Anterior cingulate cortex (tissue), 58 donors: ENCODE measurements at regions not wholly inside any gene's neighbourhood (a gene's known extent, or its start where the extent isn't known, plus 50 kb on each side); places are given as distances from the start of the nearest gene placed in this dataset.

Source experiments
- DNase-seq, 58 donors: peaks; one replicate each; lab custom pipeline; 2025; lab: John Stamatoyannopoulos, UW

GRCh38 chr3:77945320-77945719 lies 905.4 kb downstream of the ROBO2 start:
- no peak for DNase-seq

- DNase-seq, result no peak
These were observed 907.8 kb downstream of the ROBO2 start for GRCh38 chr3:77947671-77948070.

GRCh38 chr3:77967621-77968020 lies 927.7 kb downstream of the ROBO2 start:
- no peak for DNase-seq

GRCh38 chr3:77976079-77976478 lies 936.2 kb downstream of the ROBO2 start:
- DNase-seq, result no peak

- DNase-seq, result no peak
These were observed 963.2 kb downstream of the ROBO2 start for GRCh38 chr3:78003090-78003489.

GRCh38 chr3:78004571-78004970 lies 964.7 kb downstream of the ROBO2 start:
- no peak for DNase-seq

- DNase-seq, result no peak
These were observed 973.8 kb downstream of the ROBO2 start for GRCh38 chr3:78013653-78014052.

- no peak for DNase-seq
These were observed 976.0 kb downstream of the ROBO2 start for GRCh38 chr3:78015856-78016255.

GRCh38 chr3:78021710-78022109 lies 981.8 kb downstream of the ROBO2 start:
- no peak for DNase-seq

GRCh38 chr3:78022232-78022631 lies 982.3 kb downstream of the ROBO2 start:
- DNase-seq, result no peak

- DNase-seq, result no peak
These were observed 983.4 kb downstream of the ROBO2 start for GRCh38 chr3:78023257-78023656.

GRCh38 chr3:78025916-78026315 lies 986.0 kb downstream of the ROBO2 start:
- DNase-seq, result no peak

GRCh38 chr3:78026318-78026828 lies 986.5 kb downstream of the ROBO2 start:
- no peak for DNase-seq

GRCh38 chr3:78029775-78030174 lies 989.9 kb downstream of the ROBO2 start:
- DNase-seq, result no peak

GRCh38 chr3:78035131-78035641 lies 995.3 kb downstream of the ROBO2 start:
- DNase-seq, result no peak

GRCh38 chr3:78041486-78041885 lies 1001.6 kb downstream of the ROBO2 start:
- DNase-seq, result no peak

- DNase-seq, result no peak
These were observed 1006.7 kb downstream of the ROBO2 start for GRCh38 chr3:78046566-78046965.

- DNase-seq, result no peak
These were observed 1008.8 kb downstream of the ROBO2 start for GRCh38 chr3:78048698-78049097.

GRCh38 chr3:78049521-78049920 lies 1009.6 kb downstream of the ROBO2 start:
- DNase-seq, result no peak

GRCh38 chr3:78050276-78051065 lies 1010.6 kb downstream of the ROBO2 start:
- DNase-seq, result no peak

GRCh38 chr3:78052746-78053145 lies 1012.8 kb downstream of the ROBO2 start:
- DNase-seq, result no peak

- DNase-seq, result no peak
These were observed 1026.4 kb downstream of the ROBO2 start for GRCh38 chr3:78066287-78066686.
